ENCODE measurements at regions not wholly inside any gene's neighbourhood (a gene's known extent, or its start where the extent isn't known, plus 50 kb on each side); places are given as distances from the start of the nearest gene placed in this dataset.

- Histone ChIP-seq H3K36me3 (no peaks in the 10 kb centered on the region), H3K4me3 (no peak overlapping the region), H3K27ac (no peak overlapping the region), H3K4me1 (no peaks in the 10 kb centered on the region), H3K27me3 (no peaks in the 10 kb centered on the region), H3K9me3 (no peaks in the 10 kb centered on the region)
- ATAC-seq (ENCODE audit: low FRiP score in 2 of 2) (no peak), DNase-seq (no peak)
- TF ChIP-seq EP300 (IDR thresholded peaks at IDR 0.05), result no peak
- TF ChIP-seq POLR2A (IDR thresholded peaks at IDR 0.05), result no peak
- TF ChIP-seq POLR2AphosphoS5 (IDR thresholded peaks at IDR 0.05), result no peak
- TF ChIP-seq, protein P1, sequence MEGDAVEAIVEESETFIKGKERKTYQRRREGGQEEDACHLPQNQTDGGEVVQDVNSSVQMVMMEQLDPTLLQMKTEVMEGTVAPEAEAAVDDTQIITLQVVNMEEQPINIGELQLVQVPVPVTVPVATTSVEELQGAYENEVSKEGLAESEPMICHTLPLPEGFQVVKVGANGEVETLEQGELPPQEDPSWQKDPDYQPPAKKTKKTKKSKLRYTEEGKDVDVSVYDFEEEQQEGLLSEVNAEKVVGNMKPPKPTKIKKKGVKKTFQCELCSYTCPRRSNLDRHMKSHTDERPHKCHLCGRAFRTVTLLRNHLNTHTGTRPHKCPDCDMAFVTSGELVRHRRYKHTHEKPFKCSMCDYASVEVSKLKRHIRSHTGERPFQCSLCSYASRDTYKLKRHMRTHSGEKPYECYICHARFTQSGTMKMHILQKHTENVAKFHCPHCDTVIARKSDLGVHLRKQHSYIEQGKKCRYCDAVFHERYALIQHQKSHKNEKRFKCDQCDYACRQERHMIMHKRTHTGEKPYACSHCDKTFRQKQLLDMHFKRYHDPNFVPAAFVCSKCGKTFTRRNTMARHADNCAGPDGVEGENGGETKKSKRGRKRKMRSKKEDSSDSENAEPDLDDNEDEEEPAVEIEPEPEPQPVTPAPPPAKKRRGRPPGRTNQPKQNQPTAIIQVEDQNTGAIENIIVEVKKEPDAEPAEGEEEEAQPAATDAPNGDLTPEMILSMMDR (IDR thresholded peaks at IDR 0.05), result no peak
- 87 to 94% methylated on average over 6 of the region's 6 CpGs for WGBS, 2 donors
Observed at GRCh38 chr5:133889271-133889905, 79.0 kb downstream of the C5orf15 start.

DNA sequence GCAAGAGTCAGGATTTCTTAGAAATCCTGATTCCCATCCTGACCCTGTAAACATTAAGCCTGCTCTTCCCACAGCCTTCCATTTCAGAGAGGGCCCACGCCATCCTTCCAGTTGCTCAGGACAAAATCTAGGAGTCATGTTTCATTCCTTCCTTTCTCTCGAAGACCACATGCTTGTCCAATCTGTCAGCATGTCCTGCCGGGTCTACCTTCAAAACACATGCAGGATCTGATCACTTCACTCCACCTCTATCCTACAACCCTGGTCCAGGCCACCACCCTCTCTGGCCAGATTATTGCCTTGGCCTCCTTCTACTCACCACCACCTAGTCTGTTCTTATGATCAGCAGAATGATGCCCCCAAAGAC, 79.8 kb downstream of the C5orf15 start:
- H3K4me3 ChIP-seq, result no peak overlapping the region
- no peaks in the 10 kb centered on the region for H3K9me3 ChIP-seq
- ATAC-seq (ENCODE audit: low FRiP score in 2 of 2) (no peak), DNase-seq (no peak)
- no peak overlapping the region for H3K27ac ChIP-seq
- 79 to 86% methylated on average over 3 of the region's 3 CpGs for WGBS, 2 donors
- no peaks in the 10 kb centered on the region for H3K4me1 ChIP-seq
- no peaks in the 10 kb centered on the region for H3K27me3 ChIP-seq
- TF ChIP-seq EP300 (IDR thresholded peaks at IDR 0.05), result no peak
- no peak for TF ChIP-seq POLR2A (IDR thresholded peaks at IDR 0.05)
- TF ChIP-seq POLR2AphosphoS5 (IDR thresholded peaks at IDR 0.05), result no peak
- TF ChIP-seq, protein P1 (IDR thresholded peaks at IDR 0.05), result no peak
- no peaks in the 10 kb centered on the region for H3K36me3 ChIP-seq

GRCh38 chr5:133885566-133885965, 82.9 kb downstream of the C5orf15 start:
- ATAC-seq (ENCODE audit: low FRiP score in 2 of 2) (no peak), DNase-seq (no peak)
- Histone ChIP-seq H3K27me3 (no peaks in the 10 kb centered on the region), H3K4me3 (no peak overlapping the region), H3K36me3 (no peaks in the 10 kb centered on the region), H3K27ac (no peak overlapping the region), H3K9me3 (no peaks in the 10 kb centered on the region), H3K4me1 (no peaks in the 10 kb centered on the region)
- no peak for TF ChIP-seq EP300 (IDR thresholded peaks at IDR 0.05)
- TF ChIP-seq POLR2A (IDR thresholded peaks at IDR 0.05), result no peak
- TF ChIP-seq POLR2AphosphoS5 (IDR thresholded peaks at IDR 0.05), result no peak
- TF ChIP-seq, protein P1 (IDR thresholded peaks at IDR 0.05), result no peak
- 85 to 92% methylated on average over 6 of the region's 6 CpGs for WGBS, 2 donors

GRCh38 chr5:133884569-133885311, 83.7 kb downstream of the C5orf15 start:
- H3K4me3 ChIP-seq, result no peak overlapping the region
- 59 to 83% methylated on average over 2 to 8 of the region's 8 CpGs for WGBS, 2 donors
- DNase-seq, result no peak
- no peak overlapping the region for H3K27ac ChIP-seq
- H3K36me3 ChIP-seq, result no peaks in the 10 kb centered on the region
- no peaks in the 10 kb centered on the region for H3K9me3 ChIP-seq
- no peak for ATAC-seq (ENCODE audit: low FRiP score in 2 of 2)
- no peak for TF ChIP-seq EP300 (IDR thresholded peaks at IDR 0.05)
- TF ChIP-seq POLR2A (IDR thresholded peaks at IDR 0.05), result no peak
- TF ChIP-seq, protein P1 (IDR thresholded peaks at IDR 0.05), result no peak
- TF ChIP-seq POLR2AphosphoS5 (IDR thresholded peaks at IDR 0.05), result no peak
- H3K4me1 ChIP-seq, result no peaks in the 10 kb centered on the region
- no peaks in the 10 kb centered on the region for H3K27me3 ChIP-seq

GRCh38 chr5:133883916-133884315, 84.5 kb downstream of the C5orf15 start:
- Histone ChIP-seq H3K4me1 (no peaks in the 10 kb centered on the region), H3K27ac (no peak overlapping the region), H3K27me3 (no peaks in the 10 kb centered on the region), H3K36me3 (no peaks in the 10 kb centered on the region), H3K9me3 (no peaks in the 10 kb centered on the region), H3K4me3 (no peak overlapping the region)
- TF ChIP-seq EP300 (IDR thresholded peaks at IDR 0.05) (no peak), POLR2A (IDR thresholded peaks at IDR 0.05) (no peak), POLR2AphosphoS5 (IDR thresholded peaks at IDR 0.05) (no peak)
- TF ChIP-seq, protein P1 (IDR thresholded peaks at IDR 0.05), result no peak
- ATAC-seq (ENCODE audit: low FRiP score in 2 of 2) (no peak), DNase-seq (no peak)
- WGBS, 2 donors, result 89 to 93% methylated on average over 4 to 5 of the region's 5 CpGs
